Suprapubic skin (tissue), 4 donors: ENCODE measurements at regions not wholly inside any gene's neighbourhood (a gene's known extent, or its start where the extent isn't known, plus 50 kb on each side); places are given as distances from the start of the nearest gene placed in this dataset.

ENCODE experiments used
- DNase-seq, 2 donors: peaks; one replicate each; pipeline ENCODE4 v3.0.0-alpha.2; 2019; ENCODE audit warnings: low spot score in 2 of 2
- H3K27ac ChIP-seq: fragments of 200-600 bp; sonication (generic); one replicate; pipeline ENCODE4 v1.5.1; 2019
- H3K27me3 ChIP-seq: fragments of 200-600 bp; sonication (generic); one replicate; pipeline ENCODE4 v1.5.1; 2019
- H3K36me3 ChIP-seq: fragments of 200-600 bp; sonication (generic); one replicate; pipeline ENCODE4 v1.5.1; 2019
- H3K4me1 ChIP-seq: fragments of 200-600 bp; sonication (generic); one replicate; pipeline ENCODE4 v1.5.1; 2019
- H3K4me3 ChIP-seq: fragments of 200-600 bp; sonication (generic); one replicate; pipeline ENCODE4 v1.5.1; 2019; ENCODE audit warnings: mild to moderate bottlenecking
- H3K9me3 ChIP-seq: fragments of 200-600 bp; sonication (generic); one replicate; pipeline ENCODE4 v1.5.1; 2019
- CTCF ChIP-seq, 2 donors: fragments of 200-600 bp in 1 of 2; fragments of 450-650 bp in 1 of 2; sonication (generic) in 1 of 2; IDR thresholded peaks; one replicate each; pipeline ENCODE4 v1.5.1; 2016 to 2019; ENCODE audit warnings: antibody characterized with exemption in 2 of 2, mild to moderate bottlenecking in 1 of 2, moderate library complexity in 1 of 2
- EP300 ChIP-seq: sonication (generic); formaldehyde crosslinking; IDR thresholded peaks from one replicate; pipeline ENCODE4 v1.6.1; 2017; ENCODE audit warnings: antibody characterized with exemption
- POLR2A ChIP-seq, 2 donors: fragments of 450-650 bp; IDR thresholded peaks; one replicate each; pipeline ENCODE4 v1.6.1; 2017; ENCODE audit warnings: antibody characterized with exemption in 2 of 2, mild to moderate bottlenecking in 2 of 2, moderate library complexity in 2 of 2
- POLR2AphosphoS5 ChIP-seq, 3 donors: sonication (generic); formaldehyde crosslinking; IDR thresholded peaks; one replicate each; pipeline ENCODE4 v1.6.1; 2017; ENCODE audit warnings: antibody characterized with exemption in 3 of 3
- WGBS: methylation state at CpG from one replicate; pipeline ENCODE4 v1.1.5; 2018; 5-methylcytosine and 5-hydroxymethylcytosine counted together

GRCh38 chr9:32251539-32251938, 132.9 kb upstream of the ACO1 start:
- TF ChIP-seq EP300 = no peak
- TF ChIP-seq CTCF (IDR thresholded peaks at IDR 0.05) = peak in 1 of 2 donors; percentile 30
- whole genome bisulfite sequencing = 8% methylated on average over 5 of the region's 5 CpGs

GRCh38 chr9:32253731-32254130, 130.7 kb upstream of the ACO1 start:
- TF ChIP-seq CTCF (IDR thresholded peaks at IDR 0.05) (no peak), POLR2A (IDR thresholded peaks at IDR 0.05) (no peak)
- DNase-seq = no peak
- Histone ChIP-seq H3K4me3 (no peak overlapping the region), H3K27me3 (no peaks in the 10 kb centered on the region), H3K36me3 (no peaks in the 10 kb centered on the region), H3K27ac (no peak overlapping the region), H3K4me1 (no peaks in the 10 kb centered on the region), H3K9me3 (no peaks in the 10 kb centered on the region)
- WGBS = 36% methylated on average over 1 of the region's 1 CpG

More at GRCh38 chr9:32251539-32251938, 132.9 kb upstream of the ACO1 start:
- no peaks in the 10 kb centered on the region for H3K4me1 ChIP-seq
- no peaks in the 10 kb centered on the region for H3K27me3 ChIP-seq
- H3K9me3 ChIP-seq = no peaks in the 10 kb centered on the region
- H3K27ac ChIP-seq = no peak overlapping the region
- H3K4me3 ChIP-seq = no peak overlapping the region
- DNase-seq = no peak
- H3K36me3 ChIP-seq = no peaks in the 10 kb centered on the region

- H3K4me1 ChIP-seq = no peaks in the 10 kb centered on the region
- 67% methylated on average over 4 of the region's 4 CpGs for WGBS
- H3K27me3 ChIP-seq = no peaks in the 10 kb centered on the region
- no peak for DNase-seq
- no peaks in the 10 kb centered on the region for H3K9me3 ChIP-seq
- no peak overlapping the region for H3K27ac ChIP-seq
- no peaks in the 10 kb centered on the region for H3K36me3 ChIP-seq
- TF ChIP-seq EP300 (no peak), POLR2A (IDR thresholded peaks at IDR 0.05) (no peak), POLR2AphosphoS5 (IDR thresholded peaks at IDR 0.05) (no peak), CTCF (IDR thresholded peaks at IDR 0.05) (no peak)
- H3K4me3 ChIP-seq = no peak overlapping the region
These were observed 129.4 kb upstream of the ACO1 start for GRCh38 chr9:32255026-32255425.

- WGBS = 88% methylated on average over 2 of the region's 2 CpGs
- H3K9me3 ChIP-seq = no peaks in the 10 kb centered on the region
- H3K27me3 ChIP-seq = no peaks in the 10 kb centered on the region
- no peak overlapping the region for H3K27ac ChIP-seq
- no peaks in the 10 kb centered on the region for H3K36me3 ChIP-seq
- TF ChIP-seq POLR2AphosphoS5 (IDR thresholded peaks at IDR 0.05) (no peak), EP300 (no peak), CTCF (IDR thresholded peaks at IDR 0.05) (no peak), POLR2A (IDR thresholded peaks at IDR 0.05) (no peak)
- DNase-seq = no peak
- no peaks in the 10 kb centered on the region for H3K4me1 ChIP-seq
- H3K4me3 ChIP-seq = no peak overlapping the region
These were observed 126.0 kb upstream of the ACO1 start for GRCh38 chr9:32258482-32258881.

GRCh38 chr9:32260151-32260862, 124.1 kb upstream of the ACO1 start:
- Histone ChIP-seq H3K27ac (no peak overlapping the region), H3K9me3 (no peaks in the 10 kb centered on the region), H3K4me1 (no peaks in the 10 kb centered on the region), H3K36me3 (no peaks in the 10 kb centered on the region), H3K27me3 (no peaks in the 10 kb centered on the region), H3K4me3 (no peak overlapping the region)
- WGBS = 84% methylated on average over 6 of the region's 6 CpGs
- no peak for TF ChIP-seq CTCF (IDR thresholded peaks at IDR 0.05)
- TF ChIP-seq POLR2A (IDR thresholded peaks at IDR 0.05) = no peak
- no peak for TF ChIP-seq EP300
- no peak for TF ChIP-seq POLR2AphosphoS5 (IDR thresholded peaks at IDR 0.05)
- no peak for DNase-seq
